ENCODE measurements at regions not wholly inside any gene's neighbourhood (a gene's known extent, or its start where the extent isn't known, plus 50 kb on each side); places are given as distances from the start of the nearest gene placed in this dataset.
"Not testable (repeated sequence)": the region's sequence is repeated elsewhere in the genome, so short reads cannot be mapped to it uniquely, and the experiment has no call there.

DNA sequence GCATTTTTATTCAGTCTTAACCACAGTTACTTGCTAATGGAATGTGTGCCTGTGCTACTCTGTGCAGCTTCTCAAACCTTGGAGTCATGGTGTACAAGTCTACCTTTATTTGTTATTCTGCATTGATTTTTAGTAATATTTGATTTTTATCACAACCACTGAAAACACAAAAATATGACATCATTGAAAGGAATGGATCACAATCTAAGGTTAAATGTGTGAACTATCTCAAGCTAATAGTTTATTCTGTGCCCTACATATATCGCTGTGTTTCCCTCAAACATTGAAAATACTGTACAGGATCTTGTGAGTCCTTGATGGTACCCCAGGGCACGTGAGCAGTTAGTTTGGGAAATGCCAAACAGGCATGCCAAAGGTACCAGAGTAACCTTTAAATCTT lies 573.4 kb downstream of the FRK start:
- Mint-ChIP-seq H3K4me1 (ENCODE audit: low read depth, unreplicated experiment) (no peaks in the 10 kb centered on the region), H3K4me3 (ENCODE audit: low read depth, unreplicated experiment) (no peak overlapping the region), H3K27ac (ENCODE audit: unreplicated experiment) (no peak overlapping the region), H3K27me3 (ENCODE audit: unreplicated experiment) (no peaks in the 10 kb centered on the region), H3K36me3 (ENCODE audit: insufficient read depth, unreplicated experiment) (no peaks in the 10 kb centered on the region), H3K9me3 (ENCODE audit: low read depth, unreplicated experiment) (peaks cover 5% of the 10 kb centered on the region)
- TF ChIP-seq, protein P1, sequence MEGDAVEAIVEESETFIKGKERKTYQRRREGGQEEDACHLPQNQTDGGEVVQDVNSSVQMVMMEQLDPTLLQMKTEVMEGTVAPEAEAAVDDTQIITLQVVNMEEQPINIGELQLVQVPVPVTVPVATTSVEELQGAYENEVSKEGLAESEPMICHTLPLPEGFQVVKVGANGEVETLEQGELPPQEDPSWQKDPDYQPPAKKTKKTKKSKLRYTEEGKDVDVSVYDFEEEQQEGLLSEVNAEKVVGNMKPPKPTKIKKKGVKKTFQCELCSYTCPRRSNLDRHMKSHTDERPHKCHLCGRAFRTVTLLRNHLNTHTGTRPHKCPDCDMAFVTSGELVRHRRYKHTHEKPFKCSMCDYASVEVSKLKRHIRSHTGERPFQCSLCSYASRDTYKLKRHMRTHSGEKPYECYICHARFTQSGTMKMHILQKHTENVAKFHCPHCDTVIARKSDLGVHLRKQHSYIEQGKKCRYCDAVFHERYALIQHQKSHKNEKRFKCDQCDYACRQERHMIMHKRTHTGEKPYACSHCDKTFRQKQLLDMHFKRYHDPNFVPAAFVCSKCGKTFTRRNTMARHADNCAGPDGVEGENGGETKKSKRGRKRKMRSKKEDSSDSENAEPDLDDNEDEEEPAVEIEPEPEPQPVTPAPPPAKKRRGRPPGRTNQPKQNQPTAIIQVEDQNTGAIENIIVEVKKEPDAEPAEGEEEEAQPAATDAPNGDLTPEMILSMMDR (IDR thresholded peaks at IDR 0.05; ENCODE audit: unreplicated experiment), result no peak
- intact Hi-C loops (cut with micrococcal nuclease; ENCODE audit: unreplicated experiment), result no loop called here
- BruUV-seq (replicated peaks), result no TSS peak
- CTCF ChIA-PET, result no interaction called here
- DNase-seq, result no peak

DNA sequence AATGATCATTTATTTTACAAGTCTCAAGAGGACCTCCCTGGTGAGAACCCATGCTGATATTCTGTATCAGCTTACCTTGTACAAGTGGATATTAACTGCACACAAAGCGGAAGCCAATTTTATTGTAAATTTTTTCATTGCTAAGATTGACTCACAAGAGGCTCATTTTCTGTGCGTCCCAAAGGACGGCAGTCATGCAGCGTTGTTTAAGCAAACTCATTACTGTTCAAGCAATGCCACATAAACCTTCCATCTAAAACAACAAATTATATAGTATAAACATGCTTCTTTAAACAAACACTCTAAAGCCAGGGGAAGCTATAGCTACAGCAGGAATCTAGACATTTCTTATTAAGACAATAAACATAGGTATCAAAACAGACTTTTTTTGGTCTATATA lies 575.3 kb downstream of the FRK start:
- Mint-ChIP-seq H3K36me3 (ENCODE audit: insufficient read depth, unreplicated experiment) (no peaks in the 10 kb centered on the region), H3K27me3 (ENCODE audit: unreplicated experiment) (no peaks in the 10 kb centered on the region), H3K4me3 (ENCODE audit: low read depth, unreplicated experiment) (no peak overlapping the region), H3K9me3 (ENCODE audit: low read depth, unreplicated experiment) (peaks cover 5% of the 10 kb centered on the region), H3K4me1 (ENCODE audit: low read depth, unreplicated experiment) (no peaks in the 10 kb centered on the region), H3K27ac (ENCODE audit: unreplicated experiment) (no peak overlapping the region)
- BruUV-seq (replicated peaks), result no TSS peak
- CTCF ChIA-PET, result no interaction called here
- no peak for DNase-seq
- intact Hi-C loops (cut with micrococcal nuclease; ENCODE audit: unreplicated experiment), result no loop called here
- TF ChIP-seq, protein P1 (IDR thresholded peaks at IDR 0.05; ENCODE audit: unreplicated experiment), result no peak

DNA sequence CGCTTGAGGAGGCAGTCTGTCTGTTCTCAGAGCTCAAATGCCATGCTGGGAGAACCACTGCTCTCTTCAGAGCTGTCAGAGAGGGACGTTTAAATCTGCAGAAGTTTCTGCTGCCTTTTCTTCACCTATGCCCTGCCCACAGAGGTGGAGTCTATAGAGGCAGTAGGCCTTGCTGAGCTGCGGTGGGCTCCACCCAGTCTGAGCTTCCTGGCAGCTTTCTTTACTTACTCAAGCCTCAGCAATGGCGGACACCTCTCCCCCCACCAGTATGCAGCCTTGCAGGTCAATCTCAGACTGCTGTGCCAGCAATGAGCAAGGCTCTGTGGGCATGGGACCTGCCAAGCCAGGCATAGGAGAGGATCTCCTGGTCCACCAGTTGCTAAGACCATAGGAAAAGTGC lies 580.1 kb downstream of the FRK start:
- H3K4me1 Mint-ChIP-seq (ENCODE audit: low read depth, unreplicated experiment); H3K27ac Mint-ChIP-seq (ENCODE audit: unreplicated experiment); intact Hi-C loops (cut with micrococcal nuclease; ENCODE audit: unreplicated experiment); H3K4me3 Mint-ChIP-seq (ENCODE audit: low read depth, unreplicated experiment); BruUV-seq (replicated peaks); H3K27me3 Mint-ChIP-seq (ENCODE audit: unreplicated experiment); DNase-seq; CTCF ChIA-PET; H3K36me3 Mint-ChIP-seq (ENCODE audit: insufficient read depth, unreplicated experiment): not testable (repeated sequence)
- H3K9me3 Mint-ChIP-seq (ENCODE audit: low read depth, unreplicated experiment), result peaks cover 14% of the 10 kb centered on the region

DNA sequence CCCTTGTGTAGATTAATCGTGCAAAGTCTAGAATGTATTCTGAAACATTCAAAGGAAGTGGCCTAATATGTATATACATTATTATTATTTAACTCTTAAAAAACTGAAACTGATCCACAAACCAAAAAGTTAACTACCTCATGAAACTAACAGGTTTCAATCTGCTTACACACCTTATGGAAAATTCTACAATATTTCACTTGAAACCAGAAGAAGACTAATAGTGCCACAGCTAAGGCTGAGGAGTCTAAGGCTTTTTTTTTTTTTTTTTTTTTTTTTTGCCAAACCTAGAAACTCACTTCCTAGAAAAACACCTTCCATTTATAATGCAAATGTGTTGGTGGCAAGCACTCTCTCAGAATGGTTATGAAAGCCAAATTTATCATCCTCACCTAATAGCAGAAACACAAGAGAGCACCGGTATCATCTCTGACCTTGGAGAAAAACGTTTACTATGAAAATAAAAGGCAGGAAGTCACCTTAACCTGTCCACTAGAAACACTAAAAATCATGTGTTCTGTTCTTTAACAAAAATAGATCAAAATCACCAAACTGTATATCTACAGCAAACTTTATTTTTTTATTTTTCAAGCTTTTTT lies 586.1 kb downstream of the FRK start:
- no TSS peak for BruUV-seq (replicated peaks)
- Mint-ChIP-seq H3K9me3 (ENCODE audit: low read depth, unreplicated experiment) (peaks cover 10% of the 10 kb centered on the region), H3K27me3 (ENCODE audit: unreplicated experiment) (no peaks in the 10 kb centered on the region), H3K4me3 (ENCODE audit: low read depth, unreplicated experiment) (no peak overlapping the region), H3K36me3 (ENCODE audit: insufficient read depth, unreplicated experiment) (no peaks in the 10 kb centered on the region), H3K4me1 (ENCODE audit: low read depth, unreplicated experiment) (no peaks in the 10 kb centered on the region), H3K27ac (ENCODE audit: unreplicated experiment) (no peak overlapping the region)
- intact Hi-C loops (cut with micrococcal nuclease; ENCODE audit: unreplicated experiment), result no loop called here
- CTCF ChIA-PET, result no interaction called here
- no peak for DNase-seq
- TF ChIP-seq, protein P1 (IDR thresholded peaks at IDR 0.05; ENCODE audit: unreplicated experiment), result no peak

DNA sequence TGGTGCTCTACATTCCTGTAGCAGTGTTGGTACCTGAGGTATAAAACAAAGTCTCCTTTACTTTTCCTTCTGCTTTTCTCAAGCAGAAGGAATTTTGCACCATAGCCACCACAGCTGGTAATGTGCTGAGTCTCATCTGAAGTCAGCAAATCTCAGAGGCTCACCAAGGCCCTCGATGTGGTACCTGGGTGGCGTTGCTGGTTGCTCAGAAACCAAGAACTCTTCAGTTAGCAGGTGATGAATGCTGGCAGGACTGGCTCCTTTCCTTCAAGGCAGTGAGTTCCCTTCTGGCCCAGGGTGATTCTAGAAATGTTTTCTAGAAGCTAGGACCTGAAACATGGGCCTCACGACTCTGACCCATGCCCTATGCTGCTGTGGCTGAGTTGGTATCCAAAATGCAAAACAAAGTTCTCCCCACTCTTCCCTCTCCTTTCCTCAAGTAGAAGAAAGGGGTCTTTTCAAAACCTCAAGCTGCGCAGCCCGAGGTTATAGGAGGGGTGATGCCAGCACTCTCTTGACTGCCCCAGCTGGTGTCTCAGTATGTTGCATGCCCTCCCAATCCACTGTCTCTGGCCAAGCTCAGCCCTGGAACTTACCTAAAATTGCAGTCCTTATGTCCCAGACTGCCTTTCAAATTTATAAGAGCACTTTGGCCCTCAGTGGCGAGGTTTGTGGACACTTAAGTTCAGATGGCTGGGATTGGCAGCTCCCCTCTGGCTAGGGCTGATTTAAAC lies 592.3 kb downstream of the FRK start:
- Mint-ChIP-seq H3K4me1 (ENCODE audit: low read depth, unreplicated experiment) (no peaks in the 10 kb centered on the region), H3K36me3 (ENCODE audit: insufficient read depth, unreplicated experiment) (no peaks in the 10 kb centered on the region), H3K27me3 (ENCODE audit: unreplicated experiment) (no peaks in the 10 kb centered on the region), H3K27ac (ENCODE audit: unreplicated experiment) (no peak overlapping the region), H3K4me3 (ENCODE audit: low read depth, unreplicated experiment) (no peak overlapping the region), H3K9me3 (ENCODE audit: low read depth, unreplicated experiment) (peaks cover 1% of the 10 kb centered on the region)
- no peak for DNase-seq
- TF ChIP-seq, protein P1 (IDR thresholded peaks at IDR 0.05; ENCODE audit: unreplicated experiment), result no peak
- CTCF ChIA-PET, result no interaction called here
- intact Hi-C loops (cut with micrococcal nuclease; ENCODE audit: unreplicated experiment), result no loop called here
- BruUV-seq (replicated peaks), result no TSS peak

Measured in Calu3 (cell line).